Osteoblast (primary cell): ENCODE measurements at regions not wholly inside any gene's neighbourhood (a gene's known extent, or its start where the extent isn't known, plus 50 kb on each side); places are given as distances from the start of the nearest gene placed in this dataset.
"Not testable (repeated sequence)": the region's sequence is repeated elsewhere in the genome, so short reads cannot be mapped to it uniquely, and the experiment has no call there.

ENCODE experiments used
- DNase-seq: peaks from one replicate; pipeline ENCODE4 v3.0.0; 2011; ENCODE audit warnings: low spot score, mixed read lengths; ENCODE audit not compliant: insufficient read length; ENCODE audit errors: missing footprints
- H2AFZ ChIP-seq: 2 replicates; pipeline ENCODE4 v1.6.0; 2011; ENCODE audit warnings: mild to moderate bottlenecking, low read length
- H3K27ac ChIP-seq: 2 replicates; pipeline ENCODE4 v1.5.1; 2011; ENCODE audit warnings: mild to moderate bottlenecking, low read depth, low read length, moderate library complexity
- H3K27me3 ChIP-seq: 2 replicates; pipeline ENCODE4 v1.6.0; 2012; ENCODE audit warnings: mild to moderate bottlenecking, control low read depth, inconsistent platforms, low read length, moderate library complexity; ENCODE audit not compliant: insufficient read depth
- H3K36me3 ChIP-seq: 2 replicates; pipeline ENCODE4 v1.5.1; 2011; ENCODE audit warnings: mild to moderate bottlenecking, low read length, control low read depth, moderate library complexity; ENCODE audit not compliant: insufficient read depth
- H3K4me1 ChIP-seq: 2 replicates; pipeline ENCODE4 v1.5.1; 2011; ENCODE audit warnings: mild to moderate bottlenecking, low read length, control low read depth, moderate library complexity; ENCODE audit not compliant: insufficient read depth
- H3K4me2 ChIP-seq: 2 replicates; pipeline ENCODE4 v1.6.0; 2011; ENCODE audit warnings: mild to moderate bottlenecking, low read length; ENCODE audit not compliant: insufficient read depth
- H3K4me3 ChIP-seq: fragments of 200-600 bp; sonication (generic); 3 replicates; pipeline ENCODE4 v1.5.1; 2012; ENCODE audit warnings: mild to moderate bottlenecking, low read length, inconsistent platforms; ENCODE audit not compliant: insufficient read depth
- H3K79me2 ChIP-seq: 2 replicates; pipeline ENCODE4 v1.6.0; 2012; ENCODE audit warnings: mild to moderate bottlenecking, low read length, control low read depth, inconsistent platforms; ENCODE audit not compliant: insufficient read depth
- H3K9me3 ChIP-seq: 2 replicates; pipeline ENCODE4 v1.5.1; 2011; ENCODE audit warnings: low read depth, low read length, control low read depth
- H4K20me1 ChIP-seq: 2 replicates; pipeline ENCODE4 v1.6.0; 2012; ENCODE audit warnings: mild to moderate bottlenecking, low read length, control low read depth; ENCODE audit not compliant: insufficient read depth
- CTCF ChIP-seq: IDR thresholded peaks from 2 replicates; pipeline ENCODE4 v1.5.1; 2011; ENCODE audit warnings: mild to moderate bottlenecking, low read depth, low read length, moderate library complexity; ENCODE audit errors: extremely low read depth

GRCh38 chr16:26627958-26628357, 438.8 kb upstream of the C16orf82 start:
- no peaks in the 10 kb centered on the region for H3K36me3 ChIP-seq
- H3K4me2 ChIP-seq, result no peak overlapping the region
- H3K79me2 ChIP-seq, result no peaks in the 10 kb centered on the region
- no peak overlapping the region for H3K27ac ChIP-seq
- no peaks in the 10 kb centered on the region for H3K4me1 ChIP-seq
- TF ChIP-seq CTCF, result no peak
- no peaks in the 10 kb centered on the region for H3K27me3 ChIP-seq
- no peaks in the 10 kb centered on the region for H3K9me3 ChIP-seq
- H4K20me1 ChIP-seq, result no peaks in the 10 kb centered on the region
- no peak for DNase-seq
- no peak overlapping the region for H2AFZ ChIP-seq
- H3K4me3 ChIP-seq, result no peak overlapping the region

GRCh38 chr16:26631365-26631764, 435.4 kb upstream of the C16orf82 start:
- not testable (repeated sequence) for H3K9me3 ChIP-seq, H4K20me1 ChIP-seq, H3K27me3 ChIP-seq, H3K27ac ChIP-seq, H3K36me3 ChIP-seq, H3K79me2 ChIP-seq, DNase-seq, H3K4me2 ChIP-seq, H3K4me3 ChIP-seq, H3K4me1 ChIP-seq, H2AFZ ChIP-seq

- no peak for DNase-seq
Measured at GRCh38 chr16:26642047-26642664, 424.6 kb upstream of the C16orf82 start.

GRCh38 chr16:26643519-26643918, 423.2 kb upstream of the C16orf82 start:
- no peak for DNase-seq
- Histone ChIP-seq H4K20me1 (no peaks in the 10 kb centered on the region), H3K36me3 (no peaks in the 10 kb centered on the region), H3K4me3 (no peak overlapping the region), H3K9me3 (no peaks in the 10 kb centered on the region), H3K27me3 (no peaks in the 10 kb centered on the region), H3K27ac (no peak overlapping the region), H2AFZ (no peak overlapping the region), H3K4me2 (no peak overlapping the region), H3K4me1 (no peaks in the 10 kb centered on the region), H3K79me2 (no peaks in the 10 kb centered on the region)
- TF ChIP-seq CTCF, result no peak

More at GRCh38 chr16:26642047-26642664, 424.6 kb upstream of the C16orf82 start:
- Histone ChIP-seq H3K27me3 (no peaks in the 10 kb centered on the region), H4K20me1 (no peaks in the 10 kb centered on the region), H2AFZ (no peak overlapping the region), H3K9me3 (no peaks in the 10 kb centered on the region), H3K36me3 (no peaks in the 10 kb centered on the region), H3K4me1 (no peaks in the 10 kb centered on the region), H3K4me3 (no peak overlapping the region), H3K4me2 (no peak overlapping the region), H3K79me2 (no peaks in the 10 kb centered on the region), H3K27ac (no peak overlapping the region)
- no peak for TF ChIP-seq CTCF
